ENCODE measurements at regions not wholly inside any gene's neighbourhood (a gene's known extent, or its start where the extent isn't known, plus 50 kb on each side); places are given as distances from the start of the nearest gene placed in this dataset.

DNA sequence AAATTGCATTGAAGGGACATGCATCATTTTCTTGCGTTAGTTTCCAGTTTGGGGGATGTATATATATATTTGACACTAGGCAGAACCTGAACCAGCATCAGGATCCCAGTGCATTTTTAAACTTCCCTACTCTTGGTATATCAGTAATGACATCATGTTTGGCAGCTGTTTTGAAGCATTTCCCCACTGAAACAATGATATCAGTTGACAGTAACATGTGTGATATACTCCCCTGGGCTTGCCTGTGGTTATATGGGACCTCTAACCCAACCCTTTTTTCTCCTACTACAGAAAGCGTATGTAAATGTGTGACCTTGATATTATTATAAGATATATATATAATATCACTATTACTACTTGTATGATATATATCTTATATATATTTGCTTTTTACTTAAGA lies 225.9 kb upstream of the CASK start:
- intact Hi-C loops (cut with micrococcal nuclease), result no loop called here
- ChIA-PET POLR2A (no interaction called here), RAD21 (ENCODE audit: low non-redundant PET in 1 of 2, low total read pairs in 2 of 2, uncharacterized antibody in 2 of 2, unreplicated experiment in 2 of 2) (no interaction called here), CTCF (no interaction called here)
- no TSS peak for BruUV-seq (replicated peaks)
- Histone ChIP-seq H3K36me3 (ENCODE audit: control insufficient read depth in 1 of 2, insufficient read depth in 2 of 2, low read length in 2 of 2) (no peaks in the 10 kb centered on the region), H3K4me1 (ENCODE audit: control insufficient read depth in 1 of 2, insufficient read depth in 2 of 2, low read length in 2 of 2) (no peaks in the 10 kb centered on the region), H3K27me3 (ENCODE audit: insufficient read depth, low read length) (no peaks in the 10 kb centered on the region), H3K4me2 (ENCODE audit: low read length) (no peak overlapping the region), H3K9me2 (ENCODE audit: insufficient read depth) (no peaks in the 10 kb centered on the region), H4K20me1 (ENCODE audit: insufficient read depth) (no peaks in the 10 kb centered on the region), H3K27ac (ENCODE audit: low read depth, low read length) (no peak overlapping the region), H2AFZ (ENCODE audit: low read depth, low read length, poor library complexity, severe bottlenecking) (no peak overlapping the region), H3K79me2 (ENCODE audit: insufficient read depth, low read length) (no peaks in the 10 kb centered on the region), H3K9ac (ENCODE audit: low read length) (no peak overlapping the region), H3K9me3 (ENCODE audit: control insufficient read depth in 1 of 2, insufficient read depth in 1 of 2, low read depth in 1 of 2, low read length in 2 of 2) (no peaks in the 10 kb centered on the region), H3K4me3 (replicated peaks in 1 of 2; ENCODE audit: low read depth in 1 of 2, low read length in 2 of 2) (no peak overlapping the region)
- no peak for DNase-seq (ENCODE audit: low read depth, low spot score)
- ATAC-seq, result no peak
- TF ChIP-seq FOSL1 (IDR thresholded peaks at IDR 0.05; ENCODE audit: low read depth), result no peak
- no peak for TF ChIP-seq ZNF274 (IDR thresholded peaks at IDR 0.05; ENCODE audit: low read depth, low read length)

- Histone ChIP-seq H3K79me2 (ENCODE audit: insufficient read depth, low read length) (no peaks in the 10 kb centered on the region), H3K9me3 (ENCODE audit: control insufficient read depth in 1 of 2, insufficient read depth in 1 of 2, low read depth in 1 of 2, low read length in 2 of 2) (no peaks in the 10 kb centered on the region), H3K4me1 (ENCODE audit: control insufficient read depth in 1 of 2, insufficient read depth in 2 of 2, low read length in 2 of 2) (no peaks in the 10 kb centered on the region), H3K27ac (ENCODE audit: low read depth, low read length) (no peak overlapping the region), H2AFZ (ENCODE audit: low read depth, low read length, poor library complexity, severe bottlenecking) (no peak overlapping the region), H4K20me1 (ENCODE audit: insufficient read depth) (no peaks in the 10 kb centered on the region), H3K4me3 (replicated peaks in 1 of 2; ENCODE audit: low read depth in 1 of 2, low read length in 2 of 2) (no peak overlapping the region), H3K27me3 (ENCODE audit: insufficient read depth, low read length) (no peaks in the 10 kb centered on the region), H3K9me2 (ENCODE audit: insufficient read depth) (no peaks in the 10 kb centered on the region), H3K4me2 (ENCODE audit: low read length) (no peak overlapping the region), H3K36me3 (ENCODE audit: control insufficient read depth in 1 of 2, insufficient read depth in 2 of 2, low read length in 2 of 2) (no peaks in the 10 kb centered on the region), H3K9ac (ENCODE audit: low read length) (no peak overlapping the region)
- ChIA-PET CTCF (no interaction called here), POLR2A (no interaction called here), RAD21 (ENCODE audit: low non-redundant PET in 1 of 2, low total read pairs in 2 of 2, uncharacterized antibody in 2 of 2, unreplicated experiment in 2 of 2) (no interaction called here)
- DNase-seq (ENCODE audit: low read depth, low spot score) (no peak), ATAC-seq (no peak)
- no peak for TF ChIP-seq CBX3 (IDR thresholded peaks at IDR 0.05; ENCODE audit: low read depth)
- TF ChIP-seq EZH2 (IDR thresholded peaks at IDR 0.05), result no peak
- TF ChIP-seq EZH2phosphoT487 (IDR thresholded peaks at IDR 0.05; ENCODE audit: borderline replicate concordance), result no peak
- no peak for TF ChIP-seq CEBPB (IDR thresholded peaks at IDR 0.05; ENCODE audit: low read depth)
- TF ChIP-seq TCF7L2 (IDR thresholded peaks at IDR 0.05; ENCODE audit: borderline replicate concordance, extremely low read depth, insufficient read depth, insufficient read length), result no peak
- no peak for TF ChIP-seq YY1 (IDR thresholded peaks at IDR 0.05; ENCODE audit: extremely low read depth, insufficient replicate concordance, low read depth, low read length)
- no peak for TF ChIP-seq JUND (IDR thresholded peaks at IDR 0.05)
- no TSS peak for BruUV-seq (replicated peaks)
- intact Hi-C loops (cut with micrococcal nuclease), result no loop called here
Observed at GRCh38 chrX:42143866-42144592, 220.7 kb upstream of the CASK start.

All from HCT116 (cell line).